ENCODE measurements at regions not wholly inside any gene's neighbourhood (a gene's known extent, or its start where the extent isn't known, plus 50 kb on each side); places are given as distances from the start of the nearest gene placed in this dataset.

GRCh38 chr6:170092826-170093225 is 198.1 kb downstream of the DLL1 start:
- TF ChIP-seq TAF1 (IDR thresholded peaks at IDR 0.05; ENCODE audit: borderline replicate concordance, insufficient read depth, low read length) = no peak
- no peak for TF ChIP-seq SIN3A (IDR thresholded peaks at IDR 0.05; ENCODE audit: borderline replicate concordance, insufficient read depth, low read length)
